ENCODE measurements at regions not wholly inside any gene's neighbourhood (a gene's known extent, or its start where the extent isn't known, plus 50 kb on each side); places are given as distances from the start of the nearest gene placed in this dataset.

DNA sequence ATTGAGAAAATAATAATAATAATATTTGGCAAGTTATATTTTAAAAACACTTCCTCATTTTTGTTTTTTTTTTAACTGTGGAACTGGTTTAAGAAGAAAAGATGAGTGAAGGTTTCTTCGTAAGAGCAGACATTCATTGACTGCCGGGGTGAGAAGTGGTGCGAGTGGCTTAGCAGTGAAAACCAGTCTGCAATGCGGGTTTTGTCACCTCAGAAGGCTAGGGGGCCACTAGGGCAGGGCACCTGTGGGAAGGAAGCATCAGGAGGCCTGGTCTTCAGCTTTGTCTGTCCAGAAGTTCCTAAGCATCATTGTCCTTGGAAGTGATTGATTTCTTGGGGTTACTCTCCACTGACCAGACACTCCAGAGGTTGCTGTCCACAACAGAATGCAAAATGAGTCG, 339.2 kb downstream of the ZNF326 start:
- no peak overlapping the region for H3K27ac ChIP-seq
- TF ChIP-seq, protein P1, sequence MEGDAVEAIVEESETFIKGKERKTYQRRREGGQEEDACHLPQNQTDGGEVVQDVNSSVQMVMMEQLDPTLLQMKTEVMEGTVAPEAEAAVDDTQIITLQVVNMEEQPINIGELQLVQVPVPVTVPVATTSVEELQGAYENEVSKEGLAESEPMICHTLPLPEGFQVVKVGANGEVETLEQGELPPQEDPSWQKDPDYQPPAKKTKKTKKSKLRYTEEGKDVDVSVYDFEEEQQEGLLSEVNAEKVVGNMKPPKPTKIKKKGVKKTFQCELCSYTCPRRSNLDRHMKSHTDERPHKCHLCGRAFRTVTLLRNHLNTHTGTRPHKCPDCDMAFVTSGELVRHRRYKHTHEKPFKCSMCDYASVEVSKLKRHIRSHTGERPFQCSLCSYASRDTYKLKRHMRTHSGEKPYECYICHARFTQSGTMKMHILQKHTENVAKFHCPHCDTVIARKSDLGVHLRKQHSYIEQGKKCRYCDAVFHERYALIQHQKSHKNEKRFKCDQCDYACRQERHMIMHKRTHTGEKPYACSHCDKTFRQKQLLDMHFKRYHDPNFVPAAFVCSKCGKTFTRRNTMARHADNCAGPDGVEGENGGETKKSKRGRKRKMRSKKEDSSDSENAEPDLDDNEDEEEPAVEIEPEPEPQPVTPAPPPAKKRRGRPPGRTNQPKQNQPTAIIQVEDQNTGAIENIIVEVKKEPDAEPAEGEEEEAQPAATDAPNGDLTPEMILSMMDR (conservative IDR thresholded peaks at IDR 0.05) = no peak

DNA sequence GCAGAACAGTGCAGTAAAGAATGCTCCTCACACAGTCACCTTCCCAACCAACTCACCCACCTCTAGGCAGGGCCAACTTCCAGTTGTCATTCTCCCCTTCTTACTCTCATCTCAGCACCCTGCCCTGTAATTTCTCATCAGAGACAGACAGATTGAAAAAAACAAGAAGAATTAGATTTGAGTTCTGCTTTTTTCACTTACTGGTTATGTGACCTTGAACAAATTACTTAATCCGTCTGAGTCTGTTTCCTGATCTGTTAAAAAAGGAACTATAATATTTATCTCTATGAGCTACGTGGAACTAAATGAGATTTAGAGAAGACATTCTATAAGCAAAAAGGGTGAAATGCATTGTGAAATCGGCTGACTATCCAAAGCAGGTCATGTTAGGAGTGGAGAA, 330.3 kb downstream of the ZNF326 start:
- TF ChIP-seq, protein P1 (conservative IDR thresholded peaks at IDR 0.05) = no peak
- no peak overlapping the region for H3K27ac ChIP-seq

DNA sequence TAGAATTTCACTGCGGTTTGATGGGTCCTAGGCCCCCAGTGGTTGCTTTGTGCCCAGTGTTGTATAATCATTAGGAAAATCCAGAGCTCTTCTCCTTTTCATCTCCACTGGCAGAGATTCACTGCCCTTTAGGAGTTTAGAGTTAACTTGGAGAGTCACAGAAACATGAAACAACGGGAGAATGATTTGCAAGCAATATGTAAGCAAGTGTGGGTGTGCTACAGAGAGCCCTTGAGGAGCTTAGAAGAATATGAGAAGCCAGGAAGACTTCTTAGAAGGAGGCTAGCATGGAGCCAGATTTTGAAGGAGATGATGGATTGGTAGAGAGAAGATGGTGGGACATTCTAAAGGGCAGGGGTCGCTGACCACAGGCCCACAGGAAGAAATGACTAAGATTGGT, 327.3 kb downstream of the ZNF326 start:
- H3K27ac ChIP-seq = no peak overlapping the region
- TF ChIP-seq, protein P1 (conservative IDR thresholded peaks at IDR 0.05) = no peak

DNA sequence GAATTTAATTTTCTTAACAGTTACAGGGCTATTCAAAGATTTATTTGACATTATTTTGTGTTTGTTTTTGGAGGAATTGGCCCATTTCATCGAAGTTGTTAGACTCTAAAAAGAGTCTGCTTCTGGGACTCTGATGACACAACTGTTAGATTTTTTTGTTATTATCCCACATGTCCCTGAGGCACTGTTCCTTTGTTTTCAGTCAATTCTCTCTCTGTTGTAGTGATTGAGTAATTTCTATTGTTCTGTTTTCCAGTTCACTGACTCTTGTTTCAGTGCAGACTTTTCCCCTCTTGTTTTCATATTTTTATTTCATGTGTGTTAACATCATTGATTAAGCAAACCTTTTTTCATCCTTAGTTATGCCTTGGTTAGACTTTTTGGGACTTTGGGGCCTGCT, 325.0 kb downstream of the ZNF326 start:
- TF ChIP-seq, protein P1 (conservative IDR thresholded peaks at IDR 0.05) = no peak
- H3K27ac ChIP-seq = no peak overlapping the region

DNA sequence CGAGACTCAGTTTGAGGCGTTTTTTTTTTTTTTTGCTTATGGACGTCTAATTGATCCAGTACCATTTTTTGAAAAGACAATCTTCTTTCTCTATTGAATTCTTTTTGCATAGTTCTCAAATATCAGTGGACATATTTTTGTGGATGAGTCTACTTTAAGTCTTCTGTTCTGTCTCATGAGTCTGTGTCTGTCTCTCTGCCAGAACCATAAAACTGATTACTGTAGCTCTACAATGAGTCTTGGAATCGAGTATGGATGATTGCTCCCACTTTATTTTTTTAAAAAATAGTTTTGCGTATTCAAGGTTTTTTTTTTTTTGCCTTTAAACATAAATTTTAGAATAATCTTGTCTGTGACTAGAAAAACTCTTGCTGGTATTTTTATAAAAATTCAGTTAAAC, 323.5 kb downstream of the ZNF326 start:
- TF ChIP-seq, protein P1 (conservative IDR thresholded peaks at IDR 0.05) = no peak
- no peak overlapping the region for H3K27ac ChIP-seq

DNA sequence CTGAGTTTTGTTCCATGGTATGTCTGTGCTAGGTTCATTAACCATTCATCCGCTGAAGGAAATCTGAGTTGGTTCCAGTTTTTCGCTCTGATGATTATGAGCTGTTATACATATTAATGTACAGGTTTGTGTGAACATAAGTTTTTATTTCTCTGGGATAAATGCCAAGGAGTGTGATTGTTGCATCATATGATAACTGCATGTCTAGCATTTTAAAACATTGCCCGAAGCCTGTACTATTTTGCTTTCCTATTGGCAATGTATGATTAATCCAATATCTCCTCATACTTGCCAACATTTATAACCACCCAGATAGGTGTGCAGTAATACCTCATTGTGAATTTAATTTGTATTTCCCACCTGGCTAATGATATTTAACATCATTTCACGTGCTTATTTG, 322.7 kb downstream of the ZNF326 start:
- TF ChIP-seq, protein P1 (conservative IDR thresholded peaks at IDR 0.05) = no peak
- H3K27ac ChIP-seq = no peak overlapping the region

DNA sequence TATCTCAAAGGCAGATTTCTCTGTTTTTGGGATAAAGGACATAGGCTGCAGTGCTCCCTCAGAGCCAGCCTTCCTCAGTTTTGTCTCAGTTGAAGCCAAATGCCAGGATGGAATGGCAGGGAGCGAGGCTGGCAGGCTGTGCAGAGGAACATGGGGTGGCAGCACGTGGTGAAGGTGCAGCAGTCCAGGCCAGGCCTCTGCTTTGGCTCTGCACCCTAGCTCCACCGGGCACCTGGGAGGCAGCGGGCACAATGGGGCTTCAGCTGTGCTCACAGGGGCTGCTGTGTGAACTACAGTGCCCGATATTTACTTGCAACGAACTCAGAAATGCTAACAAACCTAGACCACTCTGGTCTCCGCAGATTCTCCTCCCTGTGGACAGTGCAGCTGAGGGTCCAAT, 319.6 kb downstream of the ZNF326 start:
- TF ChIP-seq, protein P1 (conservative IDR thresholded peaks at IDR 0.05) = no peak
- no peak overlapping the region for H3K27ac ChIP-seq

DNA sequence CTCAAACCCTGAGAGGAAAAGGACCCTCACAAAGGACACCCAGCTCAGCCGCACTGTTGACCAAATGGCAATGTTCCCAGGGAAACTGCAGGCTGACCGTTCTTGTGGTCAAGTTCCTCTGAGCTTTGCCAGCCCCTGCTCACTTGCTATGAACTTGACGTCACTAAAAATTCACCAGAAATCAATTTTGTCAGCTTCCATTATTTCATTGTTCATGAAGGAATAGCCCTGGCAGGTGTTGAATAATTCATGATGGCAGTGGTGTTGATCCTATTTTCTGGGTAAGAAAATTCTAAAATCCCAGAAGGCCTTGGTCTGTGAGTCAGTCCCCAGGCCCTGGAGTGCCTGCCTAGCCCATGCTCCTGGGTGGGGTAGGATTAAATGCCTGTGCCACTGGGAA, 318.9 kb downstream of the ZNF326 start:
- TF ChIP-seq, protein P1 (conservative IDR thresholded peaks at IDR 0.05) = no peak
- no peak overlapping the region for H3K27ac ChIP-seq

All from VCaP (cell line).